PFSK-1 (cell line): ENCODE measurements at regions not wholly inside any gene's neighbourhood (a gene's known extent, or its start where the extent isn't known, plus 50 kb on each side); places are given as distances from the start of the nearest gene placed in this dataset.

ENCODE experiments used
- FOXP2 ChIP-seq: optimal IDR thresholded peaks from 2 replicates; pipeline ENCODE3; 2011; ENCODE audit warnings: borderline replicate concordance, control low read depth, inconsistent platforms; ENCODE audit not compliant: insufficient read depth; ENCODE audit errors: extremely low read length, extremely low read depth
- POLR2AphosphoS5 ChIP-seq: IDR thresholded peaks from 2 replicates; pipeline ENCODE4 v1.6.1; 2012; ENCODE audit warnings: low read depth, mild to moderate bottlenecking, control low read depth, low read length, moderate library complexity
- SIN3A ChIP-seq: IDR thresholded peaks from 2 replicates; pipeline ENCODE4 v1.6.1; 2012; ENCODE audit warnings: mild to moderate bottlenecking, low read length, moderate library complexity, borderline replicate concordance; ENCODE audit not compliant: insufficient read depth
- TAF1 ChIP-seq: IDR thresholded peaks from 2 replicates; pipeline ENCODE4 v1.6.1; 2012; ENCODE audit warnings: low read length, control low read depth, borderline replicate concordance; ENCODE audit not compliant: insufficient read depth
- TF ChIP-seq, protein P1 (sequence below), 2 experiments: IDR thresholded peaks; 2 replicates each; pipeline versions ENCODE4 v1.6.1 to v1.8.0; 2011 to 2012; ENCODE audit warnings: low read depth in 2 of 2, low read length in 2 of 2, control low read depth in 1 of 2, inconsistent platforms in 1 of 2, mild to moderate bottlenecking in 1 of 2, moderate library complexity in 1 of 2; ENCODE audit not compliant: insufficient read depth in 1 of 2

DNA sequence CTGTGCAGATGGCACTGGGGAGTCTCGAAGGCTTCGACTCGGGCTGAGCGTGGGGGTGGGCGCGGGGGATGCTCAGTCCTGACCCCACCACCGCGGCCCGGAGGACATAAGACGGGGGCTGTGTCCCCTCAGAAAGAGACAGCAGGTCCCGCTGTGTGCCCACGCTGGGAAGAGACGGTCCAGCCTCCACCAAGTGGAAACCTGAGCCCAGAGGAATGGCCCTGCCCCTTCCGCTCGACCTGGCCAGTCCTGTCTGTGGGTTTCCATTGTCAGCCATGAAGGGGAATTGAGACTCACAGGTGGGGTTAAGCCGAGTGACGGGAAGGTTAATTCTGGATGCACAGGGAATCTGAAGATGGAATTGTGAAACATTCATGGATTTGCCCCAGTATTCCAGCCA, 442.7 kb downstream of the PREX1 start:
- TF ChIP-seq SIN3A (no peak), POLR2AphosphoS5 (no peak)

DNA sequence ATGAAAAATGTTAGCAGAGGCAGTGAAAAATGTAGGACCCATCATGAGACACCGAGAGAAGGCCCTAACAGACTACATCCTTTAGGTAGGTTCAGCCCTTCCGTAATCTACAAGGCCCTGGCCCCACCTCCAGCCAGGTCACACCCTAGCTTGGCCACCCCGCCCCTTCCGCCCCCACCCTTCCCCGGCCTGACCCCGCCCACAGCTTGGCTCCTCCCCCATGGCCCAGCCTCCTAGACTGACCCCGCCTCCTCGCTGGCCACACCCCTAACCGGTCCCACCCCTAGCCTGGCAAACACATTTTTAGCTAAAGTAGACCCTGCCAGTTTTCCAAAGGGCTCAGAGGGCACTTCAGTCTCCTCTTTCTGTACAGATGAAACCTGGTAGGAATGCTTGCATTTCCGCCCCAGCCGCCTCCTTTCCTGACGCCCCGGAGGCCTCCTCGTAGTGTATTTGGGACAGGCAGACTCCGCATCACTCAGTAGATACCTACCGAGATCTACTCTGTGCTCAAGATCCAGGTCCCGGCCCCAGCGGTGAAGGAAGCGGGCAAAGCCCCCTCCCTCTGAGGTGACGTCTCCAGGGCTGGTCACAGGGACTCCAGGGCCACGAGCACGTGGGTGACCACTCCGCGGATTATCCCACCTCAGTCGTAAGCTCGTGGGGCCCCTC, 443.5 kb downstream of the PREX1 start:
- no peak for TF ChIP-seq SIN3A
- TF ChIP-seq FOXP2, result no peak
- TF ChIP-seq POLR2AphosphoS5, result no peak
- TF ChIP-seq, protein P1, sequence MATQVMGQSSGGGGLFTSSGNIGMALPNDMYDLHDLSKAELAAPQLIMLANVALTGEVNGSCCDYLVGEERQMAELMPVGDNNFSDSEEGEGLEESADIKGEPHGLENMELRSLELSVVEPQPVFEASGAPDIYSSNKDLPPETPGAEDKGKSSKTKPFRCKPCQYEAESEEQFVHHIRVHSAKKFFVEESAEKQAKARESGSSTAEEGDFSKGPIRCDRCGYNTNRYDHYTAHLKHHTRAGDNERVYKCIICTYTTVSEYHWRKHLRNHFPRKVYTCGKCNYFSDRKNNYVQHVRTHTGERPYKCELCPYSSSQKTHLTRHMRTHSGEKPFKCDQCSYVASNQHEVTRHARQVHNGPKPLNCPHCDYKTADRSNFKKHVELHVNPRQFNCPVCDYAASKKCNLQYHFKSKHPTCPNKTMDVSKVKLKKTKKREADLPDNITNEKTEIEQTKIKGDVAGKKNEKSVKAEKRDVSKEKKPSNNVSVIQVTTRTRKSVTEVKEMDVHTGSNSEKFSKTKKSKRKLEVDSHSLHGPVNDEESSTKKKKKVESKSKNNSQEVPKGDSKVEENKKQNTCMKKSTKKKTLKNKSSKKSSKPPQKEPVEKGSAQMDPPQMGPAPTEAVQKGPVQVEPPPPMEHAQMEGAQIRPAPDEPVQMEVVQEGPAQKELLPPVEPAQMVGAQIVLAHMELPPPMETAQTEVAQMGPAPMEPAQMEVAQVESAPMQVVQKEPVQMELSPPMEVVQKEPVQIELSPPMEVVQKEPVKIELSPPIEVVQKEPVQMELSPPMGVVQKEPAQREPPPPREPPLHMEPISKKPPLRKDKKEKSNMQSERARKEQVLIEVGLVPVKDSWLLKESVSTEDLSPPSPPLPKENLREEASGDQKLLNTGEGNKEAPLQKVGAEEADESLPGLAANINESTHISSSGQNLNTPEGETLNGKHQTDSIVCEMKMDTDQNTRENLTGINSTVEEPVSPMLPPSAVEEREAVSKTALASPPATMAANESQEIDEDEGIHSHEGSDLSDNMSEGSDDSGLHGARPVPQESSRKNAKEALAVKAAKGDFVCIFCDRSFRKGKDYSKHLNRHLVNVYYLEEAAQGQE (IDR thresholded peaks at IDR 0.05; ENCODE audit: insufficient read depth in 1 of 2, low read depth in 2 of 2, low read length in 2 of 2), result no peak
- no peak for TF ChIP-seq TAF1

- no peak for TF ChIP-seq TAF1
- no peak for TF ChIP-seq POLR2AphosphoS5
- no peak for TF ChIP-seq SIN3A
- no peak for TF ChIP-seq FOXP2
- TF ChIP-seq, protein P1 (IDR thresholded peaks at IDR 0.05; ENCODE audit: insufficient read depth in 1 of 2, low read depth in 2 of 2, low read length in 2 of 2), result no peak
These were observed 444.5 kb downstream of the PREX1 start for GRCh38 chr20:48383252-48383651.

DNA sequence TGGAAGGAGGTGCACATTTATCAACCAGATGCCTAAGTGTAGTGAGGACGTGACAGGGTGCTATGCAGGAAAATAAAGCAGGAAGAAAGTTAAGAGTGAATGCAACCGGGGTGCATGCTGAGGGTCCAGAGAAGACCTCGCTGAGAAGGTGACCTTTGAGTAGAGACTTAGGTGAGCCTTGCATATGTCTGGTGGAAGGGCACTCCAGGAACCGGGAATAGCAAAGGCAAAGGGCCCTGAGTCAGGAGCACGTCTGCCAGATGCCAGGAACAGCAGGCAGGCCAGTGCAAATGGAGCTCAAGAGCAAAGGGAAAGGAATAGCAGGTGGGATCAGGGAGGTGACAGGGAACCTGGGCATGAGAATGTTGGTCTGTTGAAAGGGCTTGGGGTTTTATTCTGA, 445.5 kb downstream of the PREX1 start:
- TF ChIP-seq, protein P1 (IDR thresholded peaks at IDR 0.05; ENCODE audit: insufficient read depth in 1 of 2, low read depth in 2 of 2, low read length in 2 of 2), result no peak
- TF ChIP-seq POLR2AphosphoS5 (no peak), SIN3A (no peak), FOXP2 (no peak), TAF1 (no peak)

DNA sequence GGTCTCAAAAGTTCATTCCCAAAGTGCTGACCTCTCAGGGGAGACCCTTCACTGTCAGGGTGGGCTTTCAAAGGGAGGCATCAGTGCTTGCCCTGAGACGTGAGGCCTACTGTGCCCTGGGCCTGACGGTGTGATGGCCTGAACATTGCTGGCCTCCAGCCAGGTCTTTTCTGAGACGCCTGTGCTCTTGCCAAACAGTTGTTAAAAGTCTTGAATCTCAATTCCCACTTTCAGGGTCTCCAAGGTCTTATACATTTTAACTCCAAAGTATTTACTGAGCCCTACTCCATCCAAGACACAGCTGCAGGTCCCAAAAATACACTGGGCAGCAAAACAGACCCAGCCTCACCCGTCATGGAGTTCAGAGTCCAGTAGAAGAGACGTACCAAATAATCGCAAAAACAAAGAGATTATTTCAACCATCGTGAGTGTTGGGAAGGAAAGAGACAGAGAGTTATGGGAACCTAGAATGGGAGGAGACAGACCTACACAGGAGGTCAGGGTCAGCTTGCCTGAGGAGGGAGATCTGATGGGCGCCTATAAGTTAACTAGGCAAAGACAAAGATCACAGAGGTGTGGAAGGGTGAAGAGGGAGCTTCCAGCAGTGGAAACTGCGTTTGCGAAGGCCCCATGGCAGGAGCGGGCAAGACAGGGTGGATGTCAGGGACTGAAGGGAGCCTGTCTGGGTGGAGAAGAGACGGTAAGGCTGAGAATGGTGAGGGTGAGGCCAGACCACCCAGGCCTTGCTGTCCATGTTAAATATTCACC, 446.3 kb downstream of the PREX1 start:
- TF ChIP-seq FOXP2 (no peak), TAF1 (no peak), POLR2AphosphoS5 (no peak), SIN3A (no peak)
- TF ChIP-seq, protein P1 (IDR thresholded peaks at IDR 0.05; ENCODE audit: insufficient read depth in 1 of 2, low read depth in 2 of 2, low read length in 2 of 2), result no peak
